Calu3 (cell line): ENCODE measurements at regions not wholly inside any gene's neighbourhood (a gene's known extent, or its start where the extent isn't known, plus 50 kb on each side); places are given as distances from the start of the nearest gene placed in this dataset.

Source experiments
- BruUV-seq: library from RNA; stranded (reverse); fragments of 400-500 nt; replicated peaks from 2 replicates; lab custom pipeline; 2021; lab: Mats Ljungman, UMichigan
- CTCF ChIA-PET: fragments of 300-600 bp; sonication (Branson Sonifier 250); formaldehyde crosslinking; loops from one replicate; lab custom pipeline; 2022; ENCODE audit warnings: antibody characterized with exemption; lab: Charles Lee
- DNase-seq: peaks from one replicate; pipeline ENCODE4 v3.0.0; 2022
- H3K27ac Mint-ChIP-seq: one replicate; pipeline ENCODE4 v1.8.0; 2022; ENCODE audit warnings: mixed read lengths; ENCODE audit not compliant: unreplicated experiment
- H3K27me3 Mint-ChIP-seq: one replicate; pipeline ENCODE4 v1.8.0; 2022; ENCODE audit warnings: mixed read lengths; ENCODE audit not compliant: unreplicated experiment
- H3K36me3 Mint-ChIP-seq: one replicate; pipeline ENCODE4 v1.8.0; 2022; ENCODE audit warnings: mild to moderate bottlenecking, moderate library complexity, mixed read lengths; ENCODE audit not compliant: insufficient read depth, unreplicated experiment
- H3K4me1 Mint-ChIP-seq: one replicate; pipeline ENCODE4 v1.8.0; 2022; ENCODE audit warnings: mild to moderate bottlenecking, low read depth, mixed read lengths; ENCODE audit not compliant: unreplicated experiment
- H3K4me3 Mint-ChIP-seq: one replicate; pipeline ENCODE4 v1.8.0; 2022; ENCODE audit warnings: mild to moderate bottlenecking, low read depth, moderate library complexity, mixed read lengths; ENCODE audit not compliant: unreplicated experiment
- H3K9me3 Mint-ChIP-seq: one replicate; pipeline ENCODE4 v1.8.0; 2022; ENCODE audit warnings: low read depth, mixed read lengths; ENCODE audit not compliant: unreplicated experiment
- CTCF ChIP-seq: fragments of 200-600 bp; IDR thresholded peaks from one replicate; pipeline ENCODE4 v1.8.0; 2022; ENCODE audit warnings: antibody characterized with exemption; ENCODE audit not compliant: unreplicated experiment
- intact Hi-C: fragments of 100-400 bp; cut with micrococcal nuclease; formaldehyde crosslinking; loops from one replicate; pipeline ENCODE4 v1.10.0; 2022; ENCODE audit not compliant: unreplicated experiment

- no peak overlapping the region for H3K4me3 Mint-ChIP-seq
- TF ChIP-seq CTCF: no peak
- no peaks in the 10 kb centered on the region for H3K9me3 Mint-ChIP-seq
- H3K27me3 Mint-ChIP-seq: peaks cover 52% of the 10 kb centered on the region
- BruUV-seq: no TSS peak
- H3K4me1 Mint-ChIP-seq: peaks cover 10% of the 10 kb centered on the region
- CTCF ChIA-PET: no interaction called here
- intact Hi-C loops: no loop called here
- no peak overlapping the region for H3K27ac Mint-ChIP-seq
- H3K36me3 Mint-ChIP-seq: no peaks in the 10 kb centered on the region
- no peak for DNase-seq
Measured at GRCh38 chr6:40888456-40888990, 150.5 kb downstream of the UNC5CL start.

GRCh38 chr6:40887792-40888340 lies 151.2 kb downstream of the UNC5CL start:
- Mint-ChIP-seq H3K4me1 (peaks cover 10% of the 10 kb centered on the region), H3K4me3 (no peak overlapping the region), H3K9me3 (no peaks in the 10 kb centered on the region), H3K36me3 (no peaks in the 10 kb centered on the region), H3K27ac (no peak overlapping the region), H3K27me3 (peaks cover 49% of the 10 kb centered on the region)
- CTCF ChIA-PET: no interaction called here
- no peak for TF ChIP-seq CTCF
- intact Hi-C loops: no loop called here
- no peak for DNase-seq
- BruUV-seq: no TSS peak

GRCh38 chr6:40887079-40887791 lies 151.8 kb downstream of the UNC5CL start:
- DNase-seq: no peak
- no peaks in the 10 kb centered on the region for H3K9me3 Mint-ChIP-seq
- H3K36me3 Mint-ChIP-seq: no peaks in the 10 kb centered on the region
- CTCF ChIA-PET: interaction anchor here (1.1 kb wide), 1 partner anchor 152 kb away, joined by 3 read pairs; the partner anchor contains the start of gene UNC5CL
- intact Hi-C loops: no loop called here
- no peak overlapping the region for H3K4me3 Mint-ChIP-seq
- peaks cover 42% of the 10 kb centered on the region for H3K27me3 Mint-ChIP-seq
- no peak for TF ChIP-seq CTCF
- H3K4me1 Mint-ChIP-seq: peaks cover 10% of the 10 kb centered on the region
- no peak overlapping the region for H3K27ac Mint-ChIP-seq
- no TSS peak for BruUV-seq

GRCh38 chr6:40885139-40885774 lies 153.8 kb downstream of the UNC5CL start:
- CTCF ChIA-PET: no interaction called here
- no TSS peak for BruUV-seq
- Mint-ChIP-seq H3K4me3 (no peak overlapping the region), H3K9me3 (no peaks in the 10 kb centered on the region), H3K4me1 (peaks cover 10% of the 10 kb centered on the region), H3K36me3 (no peaks in the 10 kb centered on the region), H3K27ac (no peak overlapping the region), H3K27me3 (peaks cover 23% of the 10 kb centered on the region)
- intact Hi-C loops: no loop called here
- no peak for DNase-seq
- no peak for TF ChIP-seq CTCF
